Activated CD8-positive, alpha-beta T cell treated with anti-CD3 and anti-CD28 coated beads, Interleukin-2, amount 10 ng/mL, durations not matched to agents 7 days and 5 days (primary cell): ENCODE measurements at regions not wholly inside any gene's neighbourhood (a gene's known extent, or its start where the extent isn't known, plus 50 kb on each side); places are given as distances from the start of the nearest gene placed in this dataset.
"Not testable (repeated sequence)": the region's sequence is repeated elsewhere in the genome, so short reads cannot be mapped to it uniquely, and the experiment has no call there.

ENCODE experiments used
- ATAC-seq: fragments of 150-1000 bp; cut with Tn5 transposase; one replicate; pipeline ENCODE4 v1.10.0; 2021; ENCODE audit warnings: moderate library complexity
- CTCF ChIA-PET: fragments of 350-600 bp; sonication (Branson Sonifier 250); formaldehyde crosslinking; loops from one replicate; lab custom pipeline; 2021; ENCODE audit warnings: antibody characterized with exemption; lab: Charles Lee
- POLR2A ChIA-PET: fragments of 350-600 bp; sonication (Branson Sonifier 250); formaldehyde crosslinking; loops from one replicate; lab custom pipeline; 2021; ENCODE audit warnings: antibody characterized with exemption; lab: Charles Lee
- DNase-seq: peaks from one replicate; pipeline ENCODE4 v3.0.0-alpha.2; 2020
- H3K27ac Mint-ChIP-seq: one replicate; pipeline ENCODE4 v1.8.0; 2021; ENCODE audit warnings: mild to moderate bottlenecking, mixed read lengths
- H3K27me3 Mint-ChIP-seq: one replicate; pipeline ENCODE4 v1.8.0; 2021; ENCODE audit warnings: low read depth, mixed read lengths
- H3K36me3 Mint-ChIP-seq: one replicate; pipeline ENCODE4 v1.8.0; 2021; ENCODE audit warnings: low read depth, mixed read lengths
- H3K4me1 Mint-ChIP-seq: one replicate; pipeline ENCODE4 v1.8.0; 2021; ENCODE audit warnings: low read depth, mixed read lengths
- H3K4me3 Mint-ChIP-seq: one replicate; pipeline ENCODE4 v1.8.0; 2021; ENCODE audit warnings: mild to moderate bottlenecking, mixed read lengths
- H3K9me3 Mint-ChIP-seq: one replicate; pipeline ENCODE4 v1.8.0; 2022; ENCODE audit warnings: mixed read lengths; ENCODE audit not compliant: insufficient read depth

GRCh38 chr1:182221990-182222389 is 160.5 kb upstream of the ZNF648 start:
- H3K27ac Mint-ChIP-seq, CTCF ChIA-PET, ATAC-seq, DNase-seq, H3K4me3 Mint-ChIP-seq, H3K9me3 Mint-ChIP-seq, H3K4me1 Mint-ChIP-seq, H3K36me3 Mint-ChIP-seq, POLR2A ChIA-PET: not testable (repeated sequence)
- peaks cover 14% of the 10 kb centered on the region for H3K27me3 Mint-ChIP-seq

GRCh38 chr1:182221367-182221766 is 159.9 kb upstream of the ZNF648 start:
- H3K9me3 Mint-ChIP-seq, H3K27ac Mint-ChIP-seq, DNase-seq, H3K4me3 Mint-ChIP-seq, H3K36me3 Mint-ChIP-seq, ATAC-seq, POLR2A ChIA-PET, CTCF ChIA-PET, H3K4me1 Mint-ChIP-seq: not testable (repeated sequence)
- H3K27me3 Mint-ChIP-seq: peaks cover 15% of the 10 kb centered on the region

- Mint-ChIP-seq H3K9me3 (peaks cover 10% of the 10 kb centered on the region), H3K27ac (no peak overlapping the region)
- ATAC-seq: no peak
Observed at GRCh38 chr1:182217967-182218366, 156.5 kb upstream of the ZNF648 start.

GRCh38 chr1:182217071-182217470 is 155.6 kb upstream of the ZNF648 start:
- DNase-seq: no peak
- H3K27ac Mint-ChIP-seq: no peak overlapping the region
- no peaks in the 10 kb centered on the region for H3K4me1 Mint-ChIP-seq
- H3K27me3 Mint-ChIP-seq: peaks cover 7% of the 10 kb centered on the region
- CTCF ChIA-PET: no interaction called here
- no peak for ATAC-seq
- POLR2A ChIA-PET: no interaction called here
- peaks cover 2% of the 10 kb centered on the region for H3K36me3 Mint-ChIP-seq
- H3K9me3 Mint-ChIP-seq: peaks cover 7% of the 10 kb centered on the region
- H3K4me3 Mint-ChIP-seq: no peak overlapping the region

More at GRCh38 chr1:182217967-182218366, 156.5 kb upstream of the ZNF648 start:
- POLR2A ChIA-PET: no interaction called here
- CTCF ChIA-PET: no interaction called here
- no peak for DNase-seq
- no peak overlapping the region for H3K4me3 Mint-ChIP-seq
- H3K36me3 Mint-ChIP-seq: peaks cover 2% of the 10 kb centered on the region
- H3K27me3 Mint-ChIP-seq: peaks cover 8% of the 10 kb centered on the region
- no peaks in the 10 kb centered on the region for H3K4me1 Mint-ChIP-seq

- CTCF ChIA-PET: interaction anchor here (1.7 kb wide), 1 partner anchor 72 kb away, joined by 7 read pairs; no protein-coding TSS in a partner anchor
- ATAC-seq (no peak), DNase-seq (no peak)
- Mint-ChIP-seq H3K4me3 (no peak overlapping the region), H3K9me3 (no peaks in the 10 kb centered on the region), H3K4me1 (no peaks in the 10 kb centered on the region), H3K36me3 (no peaks in the 10 kb centered on the region), H3K27me3 (peaks cover 7% of the 10 kb centered on the region), H3K27ac (no peak overlapping the region)
- POLR2A ChIA-PET: no interaction called here
Observed at GRCh38 chr1:182215764-182216163, 154.3 kb upstream of the ZNF648 start.

GRCh38 chr1:182213163-182213562 is 151.7 kb upstream of the ZNF648 start:
- Mint-ChIP-seq H3K27me3 (peaks cover 14% of the 10 kb centered on the region), H3K4me1 (no peaks in the 10 kb centered on the region), H3K27ac (no peak overlapping the region), H3K36me3 (no peaks in the 10 kb centered on the region), H3K4me3 (no peak overlapping the region), H3K9me3 (no peaks in the 10 kb centered on the region)
- CTCF ChIA-PET: no interaction called here
- ATAC-seq: no peak
- DNase-seq: no peak
- POLR2A ChIA-PET: no interaction called here

GRCh38 chr1:182211386-182211785 is 149.9 kb upstream of the ZNF648 start:
- Mint-ChIP-seq H3K27me3 (peaks cover 11% of the 10 kb centered on the region), H3K36me3 (no peaks in the 10 kb centered on the region), H3K27ac (no peak overlapping the region), H3K4me3 (no peak overlapping the region), H3K9me3 (no peaks in the 10 kb centered on the region), H3K4me1 (peaks cover 9% of the 10 kb centered on the region)
- POLR2A ChIA-PET: interaction anchor here (0.7 kb wide), 1 partner anchor 271 kb away, joined by 4 read pairs; no protein-coding TSS in a partner anchor
- ATAC-seq (no peak), DNase-seq (no peak)
- CTCF ChIA-PET: no interaction called here

GRCh38 chr1:182210417-182210816 is 148.9 kb upstream of the ZNF648 start:
- no peak for ATAC-seq
- H3K9me3 Mint-ChIP-seq: no peaks in the 10 kb centered on the region
- no peak overlapping the region for H3K27ac Mint-ChIP-seq
- ChIA-PET CTCF (no interaction called here), POLR2A (no interaction called here)
- DNase-seq: no peak
- H3K27me3 Mint-ChIP-seq: peaks cover 11% of the 10 kb centered on the region
- H3K4me1 Mint-ChIP-seq: peaks cover 15% of the 10 kb centered on the region
- H3K4me3 Mint-ChIP-seq: no peak overlapping the region
- H3K36me3 Mint-ChIP-seq: no peaks in the 10 kb centered on the region

- Mint-ChIP-seq H3K27me3 (peaks cover 11% of the 10 kb centered on the region), H3K4me1 (peaks cover 15% of the 10 kb centered on the region), H3K4me3 (no peak overlapping the region), H3K36me3 (no peaks in the 10 kb centered on the region), H3K9me3 (no peaks in the 10 kb centered on the region), H3K27ac (no peak overlapping the region)
- POLR2A ChIA-PET: no interaction called here
- ATAC-seq (no peak), DNase-seq (no peak)
- CTCF ChIA-PET: interaction anchor here (1.3 kb wide), 1 partner anchor 26 kb away, joined by 3 read pairs; no protein-coding TSS in a partner anchor
Observed at GRCh38 chr1:182207300-182207699, 145.8 kb upstream of the ZNF648 start.

- ChIA-PET CTCF (interaction anchor here (1.3 kb wide), 1 partner anchor 26 kb away, joined by 3 read pairs; no protein-coding TSS in a partner anchor), POLR2A (no interaction called here)
- Mint-ChIP-seq H3K27ac (no peak overlapping the region), H3K36me3 (no peaks in the 10 kb centered on the region), H3K4me1 (peaks cover 15% of the 10 kb centered on the region), H3K9me3 (no peaks in the 10 kb centered on the region), H3K27me3 (peaks cover 11% of the 10 kb centered on the region), H3K4me3 (no peak overlapping the region)
- no peak for ATAC-seq
- no peak for DNase-seq
Observed at GRCh38 chr1:182206626-182207239, 145.2 kb upstream of the ZNF648 start.

- H3K4me3 Mint-ChIP-seq: no peak overlapping the region
- no peaks in the 10 kb centered on the region for H3K9me3 Mint-ChIP-seq
- no peaks in the 10 kb centered on the region for H3K36me3 Mint-ChIP-seq
- ATAC-seq (no peak), DNase-seq (no peak)
- H3K27me3 Mint-ChIP-seq: peaks cover 4% of the 10 kb centered on the region
- H3K27ac Mint-ChIP-seq: no peak overlapping the region
- POLR2A ChIA-PET: no interaction called here
- CTCF ChIA-PET: interaction anchor here (1.2 kb wide), 1 partner anchor 62 kb away, joined by 3 read pairs; no protein-coding TSS in a partner anchor
- H3K4me1 Mint-ChIP-seq: peaks cover 15% of the 10 kb centered on the region
Observed at GRCh38 chr1:182205351-182206022, 144.0 kb upstream of the ZNF648 start.

- ATAC-seq: no peak
- peaks cover 15% of the 10 kb centered on the region for H3K4me1 Mint-ChIP-seq
- H3K9me3 Mint-ChIP-seq: no peaks in the 10 kb centered on the region
- peaks cover under 1% of the 10 kb centered on the region for H3K27me3 Mint-ChIP-seq
- H3K4me3 Mint-ChIP-seq: no peak overlapping the region
- no peak for DNase-seq
- POLR2A ChIA-PET: no interaction called here
- no peaks in the 10 kb centered on the region for H3K36me3 Mint-ChIP-seq
- no peak overlapping the region for H3K27ac Mint-ChIP-seq
- CTCF ChIA-PET: no interaction called here
Observed at GRCh38 chr1:182203191-182203875, 141.8 kb upstream of the ZNF648 start.
